ENCODE measurements at regions not wholly inside any gene's neighbourhood (a gene's known extent, or its start where the extent isn't known, plus 50 kb on each side); places are given as distances from the start of the nearest gene placed in this dataset.

- no peak for DNase-seq
- Histone ChIP-seq H3K27ac (no peak overlapping the region), H3K4me3 (no peak overlapping the region), H3K4me1 (no peaks in the 10 kb centered on the region), H3K27me3 (no peaks in the 10 kb centered on the region), H3K36me3 (no peaks in the 10 kb centered on the region), H3K9me3 (no peaks in the 10 kb centered on the region)
- WGBS (ENCODE audit: insufficient coverage, low coverage, low lambda C conversion rate, missing lambda C conversion rate): 62% methylated on average over 6 of the region's 7 CpGs
- no peak for TF ChIP-seq CTCF (IDR thresholded peaks at IDR 0.05)
- no peak for TF ChIP-seq POLR2A (IDR thresholded peaks at IDR 0.05)
- intact Hi-C loops (cut with DNase I): no loop called here
- ATAC-seq: no peak
Measured at GRCh38 chr12:47576289-47576945, 129.4 kb downstream of the RPAP3 start.

- no peak overlapping the region for H3K4me3 ChIP-seq
- H3K9me3 ChIP-seq: no peaks in the 10 kb centered on the region
- H3K36me3 ChIP-seq: no peaks in the 10 kb centered on the region
- no peaks in the 10 kb centered on the region for H3K27me3 ChIP-seq
- no peaks in the 10 kb centered on the region for H3K4me1 ChIP-seq
- ATAC-seq: no peak
- 56% methylated on average over 1 of the region's 1 CpG for WGBS (ENCODE audit: insufficient coverage, low coverage, low lambda C conversion rate, missing lambda C conversion rate)
- intact Hi-C loops (cut with DNase I): no loop called here
- no peak overlapping the region for H3K27ac ChIP-seq
- no peak for DNase-seq
- no peak for TF ChIP-seq CTCF (IDR thresholded peaks at IDR 0.05)
- no peak for TF ChIP-seq POLR2A (IDR thresholded peaks at IDR 0.05)
Measured at GRCh38 chr12:47574252-47575021, 131.4 kb downstream of the RPAP3 start.

GRCh38 chr12:47573146-47573659 is 132.6 kb downstream of the RPAP3 start:
- no peak overlapping the region for H3K27ac ChIP-seq
- no peaks in the 10 kb centered on the region for H3K9me3 ChIP-seq
- H3K4me3 ChIP-seq: no peak overlapping the region
- DNase-seq (no peak), ATAC-seq (no peak)
- no peaks in the 10 kb centered on the region for H3K36me3 ChIP-seq
- no peaks in the 10 kb centered on the region for H3K27me3 ChIP-seq
- TF ChIP-seq CTCF (IDR thresholded peaks at IDR 0.05) (no peak), POLR2A (IDR thresholded peaks at IDR 0.05) (no peak)
- 100% methylated on average over 1 of the region's 1 CpG for WGBS (ENCODE audit: insufficient coverage, low coverage, low lambda C conversion rate, missing lambda C conversion rate)
- intact Hi-C loops (cut with DNase I): no loop called here
- no peaks in the 10 kb centered on the region for H3K4me1 ChIP-seq

- Histone ChIP-seq H3K4me3 (no peak overlapping the region), H3K4me1 (no peaks in the 10 kb centered on the region), H3K27me3 (no peaks in the 10 kb centered on the region), H3K36me3 (no peaks in the 10 kb centered on the region), H3K27ac (no peak overlapping the region), H3K9me3 (no peaks in the 10 kb centered on the region)
- intact Hi-C loops (cut with DNase I): no loop called here
- TF ChIP-seq CTCF (IDR thresholded peaks at IDR 0.05): no peak
- no peak for TF ChIP-seq POLR2A (IDR thresholded peaks at IDR 0.05)
- no peak for DNase-seq
- 67% methylated on average over 3 of the region's 3 CpGs for WGBS (ENCODE audit: insufficient coverage, low coverage, low lambda C conversion rate, missing lambda C conversion rate)
- no peak for ATAC-seq
Measured at GRCh38 chr12:47570151-47570550, 135.7 kb downstream of the RPAP3 start.
